ENCODE measurements at regions not wholly inside any gene's neighbourhood (a gene's known extent, or its start where the extent isn't known, plus 50 kb on each side); places are given as distances from the start of the nearest gene placed in this dataset.

GRCh38 chr4:14065406-14065805 lies 437.9 kb upstream of the BOD1L1 start:
- TF ChIP-seq, protein P1, sequence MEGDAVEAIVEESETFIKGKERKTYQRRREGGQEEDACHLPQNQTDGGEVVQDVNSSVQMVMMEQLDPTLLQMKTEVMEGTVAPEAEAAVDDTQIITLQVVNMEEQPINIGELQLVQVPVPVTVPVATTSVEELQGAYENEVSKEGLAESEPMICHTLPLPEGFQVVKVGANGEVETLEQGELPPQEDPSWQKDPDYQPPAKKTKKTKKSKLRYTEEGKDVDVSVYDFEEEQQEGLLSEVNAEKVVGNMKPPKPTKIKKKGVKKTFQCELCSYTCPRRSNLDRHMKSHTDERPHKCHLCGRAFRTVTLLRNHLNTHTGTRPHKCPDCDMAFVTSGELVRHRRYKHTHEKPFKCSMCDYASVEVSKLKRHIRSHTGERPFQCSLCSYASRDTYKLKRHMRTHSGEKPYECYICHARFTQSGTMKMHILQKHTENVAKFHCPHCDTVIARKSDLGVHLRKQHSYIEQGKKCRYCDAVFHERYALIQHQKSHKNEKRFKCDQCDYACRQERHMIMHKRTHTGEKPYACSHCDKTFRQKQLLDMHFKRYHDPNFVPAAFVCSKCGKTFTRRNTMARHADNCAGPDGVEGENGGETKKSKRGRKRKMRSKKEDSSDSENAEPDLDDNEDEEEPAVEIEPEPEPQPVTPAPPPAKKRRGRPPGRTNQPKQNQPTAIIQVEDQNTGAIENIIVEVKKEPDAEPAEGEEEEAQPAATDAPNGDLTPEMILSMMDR (IDR thresholded peaks at IDR 0.05): no peak
- TF ChIP-seq POLR2A (IDR thresholded peaks at IDR 0.05) (no peak), POLR2AphosphoS5 (IDR thresholded peaks at IDR 0.05) (no peak), EP300 (IDR thresholded peaks at IDR 0.05) (no peak)
